HL-60 (cell line): ENCODE measurements at regions not wholly inside any gene's neighbourhood (a gene's known extent, or its start where the extent isn't known, plus 50 kb on each side); places are given as distances from the start of the nearest gene placed in this dataset.

Source experiments
- DNase-seq, 2 experiments: peaks; one replicate each; pipeline ENCODE4 v3.0.0-alpha.2; 2010 to 2020; ENCODE audit warnings: low read depth in 1 of 2, low spot score in 1 of 2
- H3K27ac ChIP-seq: fragments of 250-450 bp; sonication (Bioruptor Pico); replicated peaks from 2 replicates; pipeline ENCODE4 v1.5.1; 2020; ENCODE audit warnings: mild to moderate bottlenecking, moderate library complexity
- H3K27me3 ChIP-seq: fragments of 250-450 bp; sonication (Bioruptor Pico); 2 replicates; pipeline ENCODE4 v1.5.1; 2021; ENCODE audit warnings: mild to moderate bottlenecking, moderate library complexity; ENCODE audit not compliant: insufficient read depth, poor library complexity, severe bottlenecking
- H3K4me3 ChIP-seq: replicated peaks from 2 replicates; pipeline ENCODE4 v1.5.1; 2011; ENCODE audit warnings: mild to moderate bottlenecking, control low read depth, low read length; ENCODE audit not compliant: insufficient read depth
- GABPA ChIP-seq: IDR thresholded peaks from 2 replicates; pipeline ENCODE4 v1.6.1; 2012; ENCODE audit warnings: low read depth
- POLR2AphosphoS5 ChIP-seq: IDR thresholded peaks from 2 replicates; pipeline ENCODE4 v1.6.1; 2012; ENCODE audit warnings: low read depth
- SPI1 ChIP-seq: IDR thresholded peaks from 2 replicates; pipeline ENCODE4 v1.6.1; 2012; ENCODE audit warnings: low read depth, mild to moderate bottlenecking, borderline replicate concordance
- TF ChIP-seq, protein P1 (sequence below): IDR thresholded peaks from 2 replicates; pipeline ENCODE4 v1.6.1; 2012; ENCODE audit warnings: low read depth; ENCODE audit not compliant: insufficient replicate concordance
- TF ChIP-seq, protein P2 (sequence below): IDR thresholded peaks from one replicate; pipeline ENCODE4 v1.5.1; 2011; ENCODE audit warnings: low read length, control low read depth, inconsistent platforms; ENCODE audit not compliant: insufficient read depth

DNA sequence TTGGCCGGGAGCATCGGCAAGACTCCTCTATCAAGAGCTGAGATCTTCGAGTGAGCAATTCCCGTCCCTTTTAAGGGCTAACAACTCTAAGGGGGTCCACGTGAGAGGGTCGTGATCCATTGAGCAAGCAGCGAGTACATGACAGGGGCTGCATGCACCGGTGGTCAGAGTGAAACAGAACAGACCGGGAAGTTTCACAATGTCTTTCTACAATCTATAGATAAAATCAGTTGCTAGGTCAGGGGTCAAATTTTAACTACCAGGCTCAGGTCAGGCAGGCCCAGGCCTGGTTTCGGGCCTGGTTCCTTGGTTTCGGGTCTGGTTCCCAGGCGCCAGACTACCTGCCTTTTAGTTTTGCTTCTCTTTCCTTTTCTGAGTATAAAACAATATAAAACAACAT lies 160.1 kb downstream of the PTCHD1 start:
- no peak for TF ChIP-seq POLR2AphosphoS5
- TF ChIP-seq, protein P1, sequence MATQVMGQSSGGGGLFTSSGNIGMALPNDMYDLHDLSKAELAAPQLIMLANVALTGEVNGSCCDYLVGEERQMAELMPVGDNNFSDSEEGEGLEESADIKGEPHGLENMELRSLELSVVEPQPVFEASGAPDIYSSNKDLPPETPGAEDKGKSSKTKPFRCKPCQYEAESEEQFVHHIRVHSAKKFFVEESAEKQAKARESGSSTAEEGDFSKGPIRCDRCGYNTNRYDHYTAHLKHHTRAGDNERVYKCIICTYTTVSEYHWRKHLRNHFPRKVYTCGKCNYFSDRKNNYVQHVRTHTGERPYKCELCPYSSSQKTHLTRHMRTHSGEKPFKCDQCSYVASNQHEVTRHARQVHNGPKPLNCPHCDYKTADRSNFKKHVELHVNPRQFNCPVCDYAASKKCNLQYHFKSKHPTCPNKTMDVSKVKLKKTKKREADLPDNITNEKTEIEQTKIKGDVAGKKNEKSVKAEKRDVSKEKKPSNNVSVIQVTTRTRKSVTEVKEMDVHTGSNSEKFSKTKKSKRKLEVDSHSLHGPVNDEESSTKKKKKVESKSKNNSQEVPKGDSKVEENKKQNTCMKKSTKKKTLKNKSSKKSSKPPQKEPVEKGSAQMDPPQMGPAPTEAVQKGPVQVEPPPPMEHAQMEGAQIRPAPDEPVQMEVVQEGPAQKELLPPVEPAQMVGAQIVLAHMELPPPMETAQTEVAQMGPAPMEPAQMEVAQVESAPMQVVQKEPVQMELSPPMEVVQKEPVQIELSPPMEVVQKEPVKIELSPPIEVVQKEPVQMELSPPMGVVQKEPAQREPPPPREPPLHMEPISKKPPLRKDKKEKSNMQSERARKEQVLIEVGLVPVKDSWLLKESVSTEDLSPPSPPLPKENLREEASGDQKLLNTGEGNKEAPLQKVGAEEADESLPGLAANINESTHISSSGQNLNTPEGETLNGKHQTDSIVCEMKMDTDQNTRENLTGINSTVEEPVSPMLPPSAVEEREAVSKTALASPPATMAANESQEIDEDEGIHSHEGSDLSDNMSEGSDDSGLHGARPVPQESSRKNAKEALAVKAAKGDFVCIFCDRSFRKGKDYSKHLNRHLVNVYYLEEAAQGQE: no peak
- TF ChIP-seq SPI1: no peak
- TF ChIP-seq GABPA: no peak
- TF ChIP-seq, protein P2, sequence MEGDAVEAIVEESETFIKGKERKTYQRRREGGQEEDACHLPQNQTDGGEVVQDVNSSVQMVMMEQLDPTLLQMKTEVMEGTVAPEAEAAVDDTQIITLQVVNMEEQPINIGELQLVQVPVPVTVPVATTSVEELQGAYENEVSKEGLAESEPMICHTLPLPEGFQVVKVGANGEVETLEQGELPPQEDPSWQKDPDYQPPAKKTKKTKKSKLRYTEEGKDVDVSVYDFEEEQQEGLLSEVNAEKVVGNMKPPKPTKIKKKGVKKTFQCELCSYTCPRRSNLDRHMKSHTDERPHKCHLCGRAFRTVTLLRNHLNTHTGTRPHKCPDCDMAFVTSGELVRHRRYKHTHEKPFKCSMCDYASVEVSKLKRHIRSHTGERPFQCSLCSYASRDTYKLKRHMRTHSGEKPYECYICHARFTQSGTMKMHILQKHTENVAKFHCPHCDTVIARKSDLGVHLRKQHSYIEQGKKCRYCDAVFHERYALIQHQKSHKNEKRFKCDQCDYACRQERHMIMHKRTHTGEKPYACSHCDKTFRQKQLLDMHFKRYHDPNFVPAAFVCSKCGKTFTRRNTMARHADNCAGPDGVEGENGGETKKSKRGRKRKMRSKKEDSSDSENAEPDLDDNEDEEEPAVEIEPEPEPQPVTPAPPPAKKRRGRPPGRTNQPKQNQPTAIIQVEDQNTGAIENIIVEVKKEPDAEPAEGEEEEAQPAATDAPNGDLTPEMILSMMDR: no peak
- no peak for DNase-seq
- Histone ChIP-seq H3K4me3 (no peak overlapping the region), H3K27me3 (no peaks in the 10 kb centered on the region), H3K27ac (no peak overlapping the region)

DNA sequence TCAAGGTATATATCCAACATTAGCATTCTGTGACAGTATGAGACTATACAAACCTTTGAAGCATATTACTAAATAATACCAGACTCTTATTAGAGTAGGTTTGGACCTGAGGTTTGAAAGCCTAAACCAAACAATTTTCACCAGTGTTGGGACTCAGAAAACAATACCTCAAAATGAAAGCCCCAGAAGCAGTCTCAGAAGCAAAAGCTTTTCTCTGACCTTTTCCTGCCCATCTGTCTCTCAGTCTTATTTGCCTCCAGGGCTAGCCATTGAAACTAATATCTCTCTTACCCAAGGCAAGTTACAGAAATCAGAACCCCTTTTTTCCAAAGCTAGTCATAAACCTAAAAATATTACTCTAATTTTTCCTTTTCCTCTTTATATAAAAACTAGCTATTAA lies 163.3 kb downstream of the PTCHD1 start:
- Histone ChIP-seq H3K4me3 (no peak overlapping the region), H3K27me3 (no peaks in the 10 kb centered on the region), H3K27ac (no peak overlapping the region)
- TF ChIP-seq, protein P1: no peak
- no peak for TF ChIP-seq SPI1
- TF ChIP-seq GABPA: no peak
- no peak for TF ChIP-seq POLR2AphosphoS5
- TF ChIP-seq, protein P2: no peak
- no peak for DNase-seq

- TF ChIP-seq POLR2AphosphoS5: no peak
- TF ChIP-seq, protein P1: no peak
- no peak for TF ChIP-seq SPI1
- TF ChIP-seq, protein P2: no peak
- no peaks in the 10 kb centered on the region for H3K27me3 ChIP-seq
- H3K4me3 ChIP-seq: no peak overlapping the region
- no peak for DNase-seq
- H3K27ac ChIP-seq: no peak overlapping the region
These were observed 165.3 kb upstream of the PRDX4 start for GRCh38 chrX:23501974-23502373.
